NCI-H2227 (cell line): ENCODE measurements at regions not wholly inside any gene's neighbourhood (a gene's known extent, or its start where the extent isn't known, plus 50 kb on each side); places are given as distances from the start of the nearest gene placed in this dataset.

Experiments used
- DNase-seq: peaks from one replicate; lab custom pipeline; 2025; ENCODE audit not compliant: unreplicated experiment; lab: John Stamatoyannopoulos, UW

- no peak for DNase-seq
Observed at GRCh38 chr1:5504364-5504740, 487.9 kb downstream of the NPHP4 start.

GRCh38 chr1:5503556-5504363, 488.5 kb downstream of the NPHP4 start:
- DNase-seq = no peak

- no peak for DNase-seq
Observed at GRCh38 chr1:5502311-5503194, 489.7 kb downstream of the NPHP4 start.

- DNase-seq = no peak
Observed at GRCh38 chr1:5501206-5501930, 490.9 kb downstream of the NPHP4 start.

- no peak for DNase-seq
Observed at GRCh38 chr1:5500541-5500940, 491.7 kb downstream of the NPHP4 start.

GRCh38 chr1:5497503-5497902, 494.7 kb downstream of the NPHP4 start:
- DNase-seq = no peak

GRCh38 chr1:5495596-5496410, 496.4 kb downstream of the NPHP4 start:
- DNase-seq = no peak

GRCh38 chr1:5494518-5494917, 497.7 kb downstream of the NPHP4 start:
- DNase-seq = no peak

GRCh38 chr1:5493851-5494311, 498.3 kb downstream of the NPHP4 start:
- DNase-seq = no peak

- no peak for DNase-seq
Observed at GRCh38 chr1:5493275-5493674, 498.9 kb downstream of the NPHP4 start.

- DNase-seq = no peak
Observed at GRCh38 chr1:5492846-5493245, 499.4 kb downstream of the NPHP4 start.

GRCh38 chr1:5491207-5491904, 500.9 kb downstream of the NPHP4 start:
- DNase-seq = no peak

- DNase-seq = no peak
Observed at GRCh38 chr1:5490635-5491034, 501.6 kb downstream of the NPHP4 start.

- DNase-seq = no peak
Observed at GRCh38 chr1:5488448-5488847, 503.8 kb downstream of the NPHP4 start.

GRCh38 chr1:5485968-5486696, 506.1 kb downstream of the NPHP4 start:
- no peak for DNase-seq

GRCh38 chr1:5485436-5485835, 506.8 kb downstream of the NPHP4 start:
- DNase-seq = no peak

GRCh38 chr1:5484451-5485165, 507.6 kb downstream of the NPHP4 start:
- DNase-seq = no peak

GRCh38 chr1:5481889-5482288, 510.3 kb downstream of the NPHP4 start:
- DNase-seq = no peak

- DNase-seq = no peak
Observed at GRCh38 chr1:5480906-5481305, 511.3 kb downstream of the NPHP4 start.
